Adrenal gland (tissue), 9 donors: ENCODE measurements at regions not wholly inside any gene's neighbourhood (a gene's known extent, or its start where the extent isn't known, plus 50 kb on each side); places are given as distances from the start of the nearest gene placed in this dataset.
A peak's percentile ranks its signal among the peaks of the same experiment; 100 is the strongest.

Experiments used
- DNase-seq, 7 donors: peaks; one replicate each; pipeline ENCODE4 v3.0.0-alpha.2; 2019 to 2020
- H3K27ac ChIP-seq, 5 donors: fragments of 200-600 bp; sonication (generic) in 4 of 5; 1 replicate in 3 of 5; 2 replicates in 2 of 5; pipeline versions ENCODE4 v1.5.1 to v1.8.0; 2016 to 2020; ENCODE audit warnings: mild to moderate bottlenecking in 1 of 5
- H3K27me3 ChIP-seq: fragments of 200-600 bp; 2 replicates; pipeline ENCODE4 v1.8.0; 2021
- H3K36me3 ChIP-seq, 2 donors: fragments of 200-600 bp; replicated peaks in 1 of 2; 1 replicate in 1 of 2; 2 replicates in 1 of 2; pipeline versions ENCODE4 v1.5.1 to v1.8.0; 2018 to 2022
- H3K4me1 ChIP-seq, 2 donors: fragments of 200-600 bp; replicated peaks in 1 of 2; 1 replicate in 1 of 2; 2 replicates in 1 of 2; pipeline versions ENCODE4 v1.5.1 to v1.8.0; 2018 to 2021
- H3K4me3 ChIP-seq, 4 donors: fragments of 200-600 bp; sonication (generic) in 3 of 4; one replicate each; pipeline ENCODE4 v1.5.1; 2016 to 2018
- H3K9me3 ChIP-seq, 3 donors: fragments of 200-600 bp; sonication (generic) in 1 of 3; replicated peaks in 1 of 3; 1 replicate in 2 of 3; 2 replicates in 1 of 3; pipeline versions ENCODE4 v1.5.1 to v1.8.0; 2016 to 2021
- CTCF ChIP-seq, 6 experiments: fragments of 450-650 bp in 4 of 6; fragments of 200-600 bp in 2 of 6; sonication (generic) in 1 of 6; IDR thresholded peaks; 1 replicate in 5 of 6; 2 replicates in 1 of 6; pipeline versions ENCODE4 v1.5.1 to v1.8.0; 2016 to 2021; ENCODE audit warnings: antibody characterized with exemption in 6 of 6, mild to moderate bottlenecking in 2 of 6, moderate library complexity in 1 of 6
- POLR2A ChIP-seq, 2 donors: fragments of 450-650 bp; IDR thresholded peaks; one replicate each; pipeline ENCODE4 v1.6.1; 2017; ENCODE audit warnings: antibody characterized with exemption in 2 of 2, mild to moderate bottlenecking in 2 of 2, moderate library complexity in 1 of 2
- WGBS, 4 donors: extraction: QIAGEN DNeasy Blood & Tissue Kit in 2 of 4; methylation state at CpG; one replicate each; pipeline versions ENCODE4 v1.1.5 to v1.1.7; 2013 to 2017; 5-methylcytosine and 5-hydroxymethylcytosine counted together
- intact Hi-C, 2 donors: fragments of 100-400 bp; cut with DNase I; formaldehyde crosslinking; loops; one replicate each; pipeline versions ENCODE4 v1.14.1 to v1.15.0; 2022 to 2023
- donor health status: healthy with polysubstance abuse.
- donor health status: Bipolar disorder and iron deficiency.
- donor health status: DM: yes; HTN: yes; CAD: no.
- donor health status: DM: no; HTN: no; CAD: no.
- donor health status: DM: no; HTN: no; CAD: no.

- no peak for TF ChIP-seq CTCF (IDR thresholded peaks at IDR 0.05)
- TF ChIP-seq POLR2A (IDR thresholded peaks at IDR 0.05): no peak
- no peaks in the 10 kb centered on the region for H3K9me3 ChIP-seq
- no peaks in the 10 kb centered on the region for H3K36me3 ChIP-seq
- H3K4me3 ChIP-seq: no peak overlapping the region
- H3K27ac ChIP-seq: no peak overlapping the region
- no peaks in the 10 kb centered on the region for H3K27me3 ChIP-seq
- H3K4me1 ChIP-seq: no peaks in the 10 kb centered on the region
- intact Hi-C loops: no loop called here
- no peak for DNase-seq
These were observed 50.8 kb upstream of the ANP32A start for GRCh38 chr15:68871507-68871906.

GRCh38 chr15:68874788-68875187, 54.1 kb upstream of the ANP32A start:
- Histone ChIP-seq H3K9me3 (no peaks in the 10 kb centered on the region), H3K4me3 (no peak overlapping the region), H3K27ac (no peak overlapping the region), H3K36me3 (no peaks in the 10 kb centered on the region), H3K4me1 (no peaks in the 10 kb centered on the region), H3K27me3 (no peaks in the 10 kb centered on the region)
- no peak for DNase-seq
- TF ChIP-seq CTCF (IDR thresholded peaks at IDR 0.05): no peak
- TF ChIP-seq POLR2A (IDR thresholded peaks at IDR 0.05): no peak
- intact Hi-C loops: loop anchor here (5.0 kb wide), 4 partner anchors 92 to 322 kb away; no protein-coding TSS in a partner anchor
- 84 to 92% (median 89%) methylated on average over 6 to 7 of the region's 7 CpGs for WGBS, 4 donors

GRCh38 chr15:68875377-68876116, 54.8 kb upstream of the SPESP1 start:
- peak overlapping the region in 1 of 4 donors; percentile 33 for H3K4me3 ChIP-seq
- intact Hi-C loops: loop anchor here (2.0 to 5.0 kb wide), 5 partner anchors 93 to 323 kb away; no protein-coding TSS in a partner anchor
- 15 to 17% (median 17%) methylated on average over 28 to 31 of the region's 31 CpGs for WGBS, 4 donors

GRCh38 chr15:68877626-68878025, 52.7 kb upstream of the SPESP1 start:
- no peak for TF ChIP-seq CTCF (IDR thresholded peaks at IDR 0.05)
- no peaks in the 10 kb centered on the region for H3K4me1 ChIP-seq

More at GRCh38 chr15:68875377-68876116, 54.8 kb upstream of the SPESP1 start:
- TF ChIP-seq POLR2A (IDR thresholded peaks at IDR 0.05) (no peak), CTCF (IDR thresholded peaks at IDR 0.05) (peak; percentile 85 to 97 (median 93))
- Histone ChIP-seq H3K27ac (no peak overlapping the region), H3K4me1 (no peaks in the 10 kb centered on the region), H3K9me3 (no peaks in the 10 kb centered on the region), H3K27me3 (no peaks in the 10 kb centered on the region), H3K36me3 (no peaks in the 10 kb centered on the region)
- DNase-seq: peak; percentile 88 to 97 (median 92)

More at GRCh38 chr15:68877626-68878025, 52.7 kb upstream of the SPESP1 start:
- DNase-seq: no peak
- Histone ChIP-seq H3K27ac (no peak overlapping the region), H3K36me3 (no peaks in the 10 kb centered on the region), H3K27me3 (no peaks in the 10 kb centered on the region), H3K4me3 (no peak overlapping the region), H3K9me3 (no peaks in the 10 kb centered on the region)
- intact Hi-C loops: loop anchor here (2.0 to 5.0 kb wide), 5 partner anchors 95 to 325 kb away; no protein-coding TSS in a partner anchor
- WGBS, 4 donors: 69 to 86% (median 80%) methylated on average over 5 of the region's 5 CpGs
